ENCODE measurements at regions not wholly inside any gene's neighbourhood (a gene's known extent, or its start where the extent isn't known, plus 50 kb on each side); places are given as distances from the start of the nearest gene placed in this dataset.
A peak's percentile ranks its signal among the peaks of the same experiment; 100 is the strongest.

DNA sequence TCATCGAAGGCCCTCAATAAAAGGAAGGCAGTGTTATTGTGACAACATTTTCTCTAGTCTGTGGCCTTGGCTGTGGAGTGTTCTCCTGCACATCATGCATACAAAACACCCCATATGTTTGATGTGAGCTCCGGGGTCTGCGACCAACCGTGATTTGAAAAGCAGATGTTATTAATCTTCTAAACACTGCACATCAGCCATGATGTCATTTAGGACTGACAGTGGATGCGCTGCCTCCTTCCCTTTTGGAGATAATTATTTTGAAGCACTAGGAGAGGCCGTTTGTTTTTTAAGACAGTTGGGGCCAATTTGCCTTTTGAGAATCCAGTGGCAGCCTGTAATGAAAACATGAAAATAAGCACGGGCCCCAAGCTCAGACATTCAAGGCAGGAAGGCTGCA lies 1041.6 kb downstream of the BCL11B start:
- peak; percentile 9 for DNase-seq

DNA sequence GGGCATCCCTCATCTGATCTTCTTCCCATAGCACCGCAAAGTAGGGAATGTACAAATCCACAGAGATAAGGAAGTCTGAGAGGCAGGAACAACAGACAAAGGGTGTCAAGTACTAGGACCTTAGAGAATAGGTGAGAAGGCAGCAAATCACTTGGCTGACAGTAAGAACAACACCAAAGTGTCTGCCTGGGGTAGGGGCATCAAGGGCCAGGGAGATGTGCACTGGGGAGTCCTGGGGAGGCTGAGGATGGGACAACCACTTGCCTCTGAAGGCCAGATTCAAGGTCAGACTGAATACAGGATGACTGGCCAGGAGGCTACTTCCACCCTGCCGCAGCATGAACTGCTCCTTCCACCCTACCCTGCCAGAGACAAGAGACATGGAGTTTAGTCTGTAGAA lies 1040.8 kb downstream of the BCL11B start:
- DNase-seq = no peak

- no peak for DNase-seq
These were observed 1038.3 kb downstream of the BCL11B start for GRCh38 chr14:98233656-98234055.

DNA sequence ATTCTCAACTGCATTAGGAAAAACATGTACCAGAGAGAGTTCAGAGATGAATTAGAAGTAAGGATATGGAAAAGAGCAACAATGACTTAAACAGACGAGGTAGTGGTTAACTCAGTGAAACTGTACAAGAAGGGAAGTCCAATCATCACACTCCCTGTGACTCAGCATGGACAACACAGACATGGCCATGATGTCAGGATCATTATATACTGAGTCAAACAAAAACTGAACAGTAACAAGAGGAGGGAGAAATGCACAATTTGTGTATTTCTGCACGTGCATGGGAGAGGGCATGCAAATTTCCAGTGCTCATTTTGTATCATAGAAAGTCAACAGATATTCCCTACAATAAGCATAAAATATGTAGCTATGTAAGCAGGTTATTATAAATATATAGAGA lies 1037.8 kb downstream of the BCL11B start:
- DNase-seq = no peak

DNA sequence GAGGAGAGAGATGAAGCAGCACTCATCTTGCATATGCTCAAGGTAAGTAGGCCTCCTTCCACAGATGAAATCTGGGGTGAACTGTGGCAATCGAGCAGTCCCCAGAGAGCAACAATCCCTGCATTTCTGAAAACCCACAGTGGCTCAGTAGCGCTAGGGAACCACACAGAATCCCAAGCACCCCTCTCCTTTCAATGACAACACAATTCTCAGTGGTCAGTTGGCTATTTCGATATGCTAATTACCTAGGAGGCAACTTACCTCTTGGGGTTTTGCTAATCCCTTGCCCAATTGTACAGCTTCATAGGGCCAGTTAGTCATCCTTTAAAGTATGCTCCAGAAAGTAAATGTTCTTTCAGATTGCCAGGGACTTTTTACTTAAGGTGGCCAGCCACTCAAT lies 1035.7 kb downstream of the BCL11B start:
- no peak for DNase-seq

DNA sequence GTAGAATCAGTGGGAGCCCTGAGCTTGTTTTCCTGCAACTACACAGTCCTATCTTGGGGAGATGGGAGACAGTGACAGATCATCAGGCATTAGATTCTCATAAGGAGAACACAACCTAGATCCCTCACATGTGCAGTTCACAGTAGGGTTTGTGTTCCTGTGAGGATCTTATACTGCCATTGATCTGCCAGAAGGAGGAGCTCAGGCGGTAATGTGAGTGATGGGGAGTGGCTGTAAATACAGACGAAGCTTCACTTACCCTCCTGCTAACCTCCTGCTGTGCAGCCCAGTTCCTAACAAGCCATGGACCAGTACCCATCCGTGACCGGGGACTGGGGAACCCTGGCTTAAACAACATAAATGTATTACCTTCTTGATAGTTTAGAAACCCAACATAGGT lies 1034.1 kb downstream of the BCL11B start:
- DNase-seq = no peak

DNA sequence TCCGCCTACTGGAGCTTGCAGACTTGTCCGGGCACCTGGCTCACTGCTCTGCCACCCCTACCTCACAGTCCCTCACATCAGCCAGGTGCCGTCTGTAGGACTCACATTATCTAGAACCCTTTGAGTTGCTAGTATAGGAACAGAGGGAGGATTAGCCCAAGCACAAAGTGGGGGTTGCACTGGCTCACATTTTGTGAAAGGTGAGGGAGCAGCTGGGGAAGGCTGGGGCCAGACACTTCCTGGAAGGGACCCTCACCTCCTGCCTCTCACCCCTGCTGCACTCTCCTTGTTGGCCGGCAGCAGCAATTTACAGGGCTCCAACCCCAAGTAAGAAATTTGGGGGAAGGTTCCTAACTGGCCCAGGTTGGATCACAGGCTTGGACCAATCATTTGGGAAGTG lies 1031.6 kb downstream of the BCL11B start:
- no peak for DNase-seq

GRCh38 chr14:98242903-98243302 lies 1029.1 kb downstream of the BCL11B start:
- no peak for DNase-seq

DNA sequence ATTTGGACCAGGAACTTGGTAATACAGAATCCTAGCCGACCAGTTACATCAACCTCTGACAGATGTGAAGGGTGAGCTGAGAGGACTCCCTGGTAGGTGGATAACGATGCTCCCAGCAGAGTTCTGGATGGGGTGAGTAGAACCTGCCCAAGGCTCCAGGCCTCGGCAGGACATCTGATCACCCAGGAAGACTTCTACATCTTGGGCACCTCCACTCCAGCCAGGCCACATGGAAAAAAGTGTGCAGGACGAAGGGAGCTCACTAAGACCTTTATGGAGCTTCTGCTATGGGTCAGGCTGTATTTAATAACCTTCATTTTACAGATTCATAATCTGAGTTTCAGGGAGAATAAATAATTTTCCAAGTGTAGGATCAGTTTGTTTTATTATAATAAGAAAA lies 1028.7 kb downstream of the BCL11B start:
- DNase-seq = no peak

DNA sequence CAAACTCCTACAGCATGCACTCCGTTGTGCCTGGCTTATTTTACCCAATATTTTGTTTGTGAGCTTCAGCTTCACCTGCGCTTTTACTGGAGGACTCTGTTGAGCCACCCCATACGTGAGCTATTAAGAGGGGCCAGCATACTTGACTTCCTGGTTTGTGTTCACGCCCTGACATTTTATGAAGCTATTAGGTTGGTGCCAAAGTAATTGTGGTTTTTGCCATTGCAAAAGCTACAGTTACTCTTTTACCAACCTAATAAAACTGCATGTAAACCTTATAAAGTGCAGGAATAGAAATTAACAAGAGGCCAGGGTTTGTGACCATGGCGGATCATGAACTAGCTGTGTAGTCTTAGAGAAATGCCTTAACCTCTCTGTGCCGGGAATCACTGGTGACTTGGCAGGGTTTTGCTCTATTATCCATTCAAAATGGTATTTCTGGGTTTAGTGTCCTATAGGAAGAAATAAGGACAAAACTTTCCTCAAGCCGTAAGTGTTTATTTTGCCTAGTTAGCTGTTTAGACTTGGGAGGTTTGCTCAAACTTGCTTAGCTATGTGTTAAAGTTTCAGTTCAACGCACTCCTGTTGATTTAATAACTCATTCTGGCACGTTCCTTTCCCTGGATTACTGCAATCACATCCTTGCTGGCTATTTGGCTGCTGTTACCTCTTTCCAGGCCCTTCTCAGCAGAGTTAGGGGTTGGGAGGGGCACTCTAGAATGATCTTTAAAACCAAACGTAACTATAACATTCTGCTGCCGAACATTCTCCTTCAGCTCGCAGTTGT lies 1027.6 kb downstream of the BCL11B start:
- no peak for DNase-seq

DNA sequence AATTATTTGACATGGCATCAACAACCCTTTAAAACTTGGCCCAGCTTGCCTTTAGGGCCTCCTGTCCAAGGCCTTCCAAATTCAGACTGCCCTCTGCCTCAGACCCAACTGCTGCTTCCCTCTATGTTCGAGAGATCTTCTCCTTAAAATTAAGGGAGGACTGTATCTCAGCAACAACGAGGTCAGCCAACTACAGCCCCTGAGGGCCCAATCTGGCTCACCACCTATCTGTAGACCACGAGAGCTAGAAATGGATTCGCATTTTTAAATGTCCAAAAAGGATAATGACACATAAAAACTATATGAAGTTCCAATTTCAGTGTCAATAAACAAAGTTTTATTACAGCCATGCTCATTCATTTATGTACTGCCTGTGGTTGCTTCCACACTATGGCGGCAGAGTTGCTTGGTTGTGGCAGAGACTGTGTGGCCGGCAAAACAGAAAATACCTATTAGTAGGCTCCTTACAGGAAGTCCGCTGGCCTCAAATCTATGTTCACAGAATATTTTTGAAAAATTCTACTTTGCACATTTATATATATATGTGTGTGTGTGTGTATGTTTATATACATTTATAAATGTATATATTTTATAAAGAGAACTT lies 1026.9 kb downstream of the BCL11B start:
- DNase-seq = no peak

DNA sequence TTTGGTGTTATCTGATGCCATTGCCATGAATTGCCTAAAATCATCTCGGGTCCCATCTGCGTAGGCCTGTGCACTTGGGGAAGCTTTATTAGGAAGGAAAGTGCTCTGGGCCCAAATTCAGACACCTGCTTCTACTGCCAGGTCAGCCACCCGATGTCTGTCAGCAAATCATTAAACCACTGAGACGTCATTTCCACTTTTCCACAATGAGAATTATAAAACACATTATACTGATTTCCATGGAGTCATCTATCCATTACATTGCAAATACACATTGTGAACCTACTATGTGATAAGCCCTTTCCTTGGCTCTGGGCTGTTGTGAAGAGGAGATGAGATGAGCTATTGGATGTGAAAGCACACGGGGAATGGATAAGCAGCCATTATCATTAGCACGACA lies 1022.9 kb downstream of the BCL11B start:
- no peak for DNase-seq

GRCh38 chr14:98249476-98249875 lies 1022.5 kb downstream of the BCL11B start:
- no peak for DNase-seq

- no peak for DNase-seq
These were observed 1019.2 kb downstream of the BCL11B start for GRCh38 chr14:98252820-98253219.

- no peak for DNase-seq
These were observed 1012.1 kb downstream of the BCL11B start for GRCh38 chr14:98259881-98260280.

- no peak for DNase-seq
These were observed 1009.4 kb downstream of the BCL11B start for GRCh38 chr14:98262566-98262965.

GRCh38 chr14:98269533-98269932 lies 1002.5 kb downstream of the BCL11B start:
- DNase-seq = no peak

GRCh38 chr14:98270201-98270600 lies 1001.8 kb downstream of the BCL11B start:
- no peak for DNase-seq

- no peak for DNase-seq
These were observed 997.4 kb downstream of the BCL11B start for GRCh38 chr14:98274596-98274995.

- no peak for DNase-seq
These were observed 993.2 kb downstream of the BCL11B start for GRCh38 chr14:98278800-98279199.

DNA sequence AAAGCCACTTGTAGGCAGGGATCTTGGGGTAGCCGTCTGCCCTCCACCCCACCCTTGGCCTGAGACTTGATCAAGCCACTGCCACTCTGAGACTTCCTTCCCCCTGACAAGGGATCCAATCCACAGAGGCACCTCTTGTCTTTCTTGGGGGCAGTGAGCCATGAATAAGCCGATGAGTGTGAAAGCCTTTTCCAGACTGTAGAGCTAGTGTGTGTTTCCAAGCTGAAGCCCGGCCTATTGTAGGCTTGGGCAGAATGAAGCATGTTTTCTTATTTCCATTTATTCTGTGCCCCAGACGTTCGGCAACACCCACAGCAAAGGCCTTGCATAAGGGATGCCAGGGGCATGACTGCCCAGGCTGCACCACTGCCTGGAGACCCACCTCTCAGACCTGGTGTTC lies 991.6 kb downstream of the BCL11B start:
- no peak for DNase-seq

GRCh38 chr14:98288825-98289224 lies 983.2 kb downstream of the BCL11B start:
- no peak for DNase-seq

DNA sequence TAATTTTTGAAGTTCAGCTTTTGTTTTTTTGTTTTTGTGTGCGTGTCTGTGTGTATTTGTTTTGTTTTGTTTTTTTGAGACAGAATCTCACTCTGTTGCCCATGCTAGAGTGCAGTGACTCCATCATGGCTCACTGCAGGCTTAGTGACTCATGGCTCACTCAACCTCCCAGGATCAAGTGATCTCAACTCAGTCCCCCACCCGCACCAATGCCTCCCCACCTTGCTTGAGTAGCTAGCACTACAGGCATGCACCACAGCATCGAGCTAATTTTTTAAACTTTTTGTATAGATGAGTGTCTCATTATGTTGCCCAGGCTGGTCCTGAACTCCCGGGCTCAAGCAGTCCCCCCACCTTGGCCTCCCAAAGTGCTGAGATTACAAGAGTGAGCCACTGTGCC lies 981.4 kb downstream of the BCL11B start:
- DNase-seq = no peak

- DNase-seq = no peak
These were observed 979.8 kb downstream of the BCL11B start for GRCh38 chr14:98292191-98292590.

- no peak for DNase-seq
These were observed 978.4 kb downstream of the BCL11B start for GRCh38 chr14:98293576-98293975.

Measured in NCI-H2171 (cell line).